ENCODE measurements at regions not wholly inside any gene's neighbourhood (a gene's known extent, or its start where the extent isn't known, plus 50 kb on each side); places are given as distances from the start of the nearest gene placed in this dataset.

- Histone ChIP-seq H2AFZ (ENCODE audit: control insufficient read depth, low read depth, low read length) (no peak overlapping the region), H3K36me3 (ENCODE audit: control insufficient read depth in 2 of 2, insufficient read depth in 2 of 2, low read length in 1 of 2) (no peaks in the 10 kb centered on the region), H3K4me2 (ENCODE audit: control insufficient read depth, insufficient read depth) (no peak overlapping the region), H3K4me3 (no peak overlapping the region), H3K9ac (ENCODE audit: control insufficient read depth, insufficient read depth, low read length) (no peak overlapping the region), H3K27ac (ENCODE audit: control insufficient read depth, insufficient read depth) (no peak overlapping the region), H4K20me1 (ENCODE audit: control insufficient read depth, insufficient read depth) (no peaks in the 10 kb centered on the region), H3K79me2 (ENCODE audit: control insufficient read depth, insufficient read depth, low read length) (no peaks in the 10 kb centered on the region), H3K9me3 (replicated peaks; ENCODE audit: control insufficient read depth, insufficient read depth, low read length) (no peaks in the 10 kb centered on the region), H3K4me1 (ENCODE audit: control insufficient read depth, insufficient read depth, low read length) (no peaks in the 10 kb centered on the region), H3K27me3 (replicated peaks in 1 of 2; ENCODE audit: control insufficient read depth in 2 of 2, insufficient read depth in 2 of 2, low read length in 1 of 2) (no peaks in the 10 kb centered on the region)
- ChIA-PET SMC1A (ENCODE audit: uncharacterized antibody, unreplicated experiment) (interaction anchor here (3.9 kb wide), 1 partner anchor 10 kb away, joined by 10 read pairs; no protein-coding TSS in a partner anchor), CTCF (no interaction called here), RAD21 (ENCODE audit: unreplicated experiment) (no interaction called here), POLR2A (no interaction called here)
- in situ Hi-C loops (cut with MboI): no loop called here
- FAIRE-seq (no peak), ATAC-seq (no peak), DNase-seq (ENCODE audit: low read depth, low spot score) (no peak)
- intact Hi-C loops (cut with micrococcal nuclease; ENCODE audit: unreplicated experiment): no loop called here
- no TSS peak for BruUV-seq (replicated peaks)
- TF ChIP-seq ZBTB4 (CRISPR knock-in tag; IDR thresholded peaks at IDR 0.05) (no peak), NFIC (IDR thresholded peaks at IDR 0.05; ENCODE audit: low read depth, low read length) (no peak), SMC3 (IDR thresholded peaks at IDR 0.05; ENCODE audit: borderline replicate concordance, low read length) (no peak), CTCF (IDR thresholded peaks at IDR 0.05 in 2 of 3, conservative IDR thresholded peaks at IDR 0.05 in 1 of 3; ENCODE audit: control insufficient read depth in 2 of 3, extremely low read depth in 1 of 3, insufficient read depth in 1 of 3, low read depth in 3 of 3, low read length in 3 of 3) (no peak), SREBF2 (IDR thresholded peaks at IDR 0.05; ENCODE audit: low read length) (no peak), IKZF2 (IDR thresholded peaks at IDR 0.05) (no peak), NBN (IDR thresholded peaks at IDR 0.05) (no peak), NR2F1 (conservative IDR thresholded peaks at IDR 0.05) (no peak), SMAD1 (IDR thresholded peaks at IDR 0.05; ENCODE audit: low read depth, partially characterized antibody) (no peak), PBX3 (IDR thresholded peaks at IDR 0.05; ENCODE audit: insufficient replicate concordance, low read depth, low read length) (no peak), POLR2AphosphoS5 (IDR thresholded peaks at IDR 0.05; ENCODE audit: low read length) (no peak), CHD4 (IDR thresholded peaks at IDR 0.05) (no peak), NR2C1 (IDR thresholded peaks at IDR 0.05) (no peak), POLR2AphosphoS2 (IDR thresholded peaks at IDR 0.05; ENCODE audit: low read depth, low read length) (no peak), EZH2 (IDR thresholded peaks at IDR 0.05; ENCODE audit: borderline replicate concordance, control insufficient read depth, low read depth, low read length) (no peak)
- TF ChIP-seq, protein P1, sequence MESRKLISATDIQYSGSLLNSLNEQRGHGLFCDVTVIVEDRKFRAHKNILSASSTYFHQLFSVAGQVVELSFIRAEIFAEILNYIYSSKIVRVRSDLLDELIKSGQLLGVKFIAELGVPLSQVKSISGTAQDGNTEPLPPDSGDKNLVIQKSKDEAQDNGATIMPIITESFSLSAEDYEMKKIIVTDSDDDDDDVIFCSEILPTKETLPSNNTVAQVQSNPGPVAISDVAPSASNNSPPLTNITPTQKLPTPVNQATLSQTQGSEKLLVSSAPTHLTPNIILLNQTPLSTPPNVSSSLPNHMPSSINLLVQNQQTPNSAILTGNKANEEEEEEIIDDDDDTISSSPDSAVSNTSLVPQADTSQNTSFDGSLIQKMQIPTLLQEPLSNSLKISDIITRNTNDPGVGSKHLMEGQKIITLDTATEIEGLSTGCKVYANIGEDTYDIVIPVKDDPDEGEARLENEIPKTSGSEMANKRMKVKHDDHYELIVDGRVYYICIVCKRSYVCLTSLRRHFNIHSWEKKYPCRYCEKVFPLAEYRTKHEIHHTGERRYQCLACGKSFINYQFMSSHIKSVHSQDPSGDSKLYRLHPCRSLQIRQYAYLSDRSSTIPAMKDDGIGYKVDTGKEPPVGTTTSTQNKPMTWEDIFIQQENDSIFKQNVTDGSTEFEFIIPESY (IDR thresholded peaks at IDR 0.05): no peak
These were observed 1053.9 kb downstream of the UQCRFS1 start for GRCh38 chr19:28159065-28159464.
